CD14-positive monocyte (primary cell): ENCODE measurements at regions not wholly inside any gene's neighbourhood (a gene's known extent, or its start where the extent isn't known, plus 50 kb on each side); places are given as distances from the start of the nearest gene placed in this dataset.

ENCODE experiments used
- DNase-seq, 3 donors: peaks; one replicate each; pipeline ENCODE4 v3.0.0-alpha.2; 2011 to 2022
- H2AFZ ChIP-seq: 2 replicates; pipeline ENCODE4 v1.6.0; 2012; ENCODE audit warnings: mild to moderate bottlenecking, low read depth, low read length, inconsistent platforms; ENCODE audit not compliant: insufficient read depth, poor library complexity, severe bottlenecking
- H3K27ac ChIP-seq, 2 donors: 1 replicate in 1 of 2; 2 replicates in 1 of 2; pipeline ENCODE4 v1.5.1; 2012 to 2013; ENCODE audit warnings: low read length in 2 of 2, control low read depth in 1 of 2, inconsistent platforms in 1 of 2, low read depth in 1 of 2, mild to moderate bottlenecking in 1 of 2
- H3K27me3 ChIP-seq, 2 donors: one replicate each; pipeline versions ENCODE4 v1.6.0 to v1.6.1; 2011 to 2013; ENCODE audit warnings: low read length in 2 of 2; ENCODE audit not compliant: control insufficient read depth in 2 of 2, insufficient read depth in 2 of 2
- H3K36me3 ChIP-seq, 2 donors: replicated peaks in 1 of 2; 1 replicate in 1 of 2; 2 replicates in 1 of 2; pipeline versions ENCODE4 v1.5.1 to v1.6.1; 2012 to 2013; ENCODE audit warnings: low read length in 2 of 2, control low read depth in 1 of 2, inconsistent platforms in 1 of 2, mild to moderate bottlenecking in 1 of 2; ENCODE audit not compliant: insufficient read depth in 2 of 2, control insufficient read depth in 1 of 2
- H3K4me1 ChIP-seq, 2 donors: 1 replicate in 1 of 2; 2 replicates in 1 of 2; pipeline versions ENCODE4 v1.5.1 to v1.6.1; 2012 to 2013; ENCODE audit warnings: low read length in 2 of 2, control low read depth in 1 of 2, inconsistent platforms in 1 of 2, mild to moderate bottlenecking in 1 of 2, moderate library complexity in 1 of 2; ENCODE audit not compliant: insufficient read depth in 2 of 2, control insufficient read depth in 1 of 2
- H3K4me2 ChIP-seq: replicated peaks from 2 replicates; pipeline ENCODE3; 2012; ENCODE audit warnings: low read length, moderate library complexity, mild to moderate bottlenecking; ENCODE audit not compliant: poor library complexity, severe bottlenecking; ENCODE audit errors: extremely low read depth
- H3K4me3 ChIP-seq, 3 experiments: fragments of 200-600 bp in 1 of 3; sonication (generic) in 1 of 3; replicated peaks in 1 of 3; 1 replicate in 2 of 3; 2 replicates in 1 of 3; pipeline ENCODE4 v1.5.1; 2011 to 2013; ENCODE audit warnings: low read length in 3 of 3, mild to moderate bottlenecking in 3 of 3, control low read depth in 2 of 3, low read depth in 2 of 3, inconsistent platforms in 1 of 3, moderate library complexity in 1 of 3
- H3K79me2 ChIP-seq: 2 replicates; pipeline ENCODE4 v1.6.0; 2012; ENCODE audit warnings: mild to moderate bottlenecking, control low read depth, inconsistent platforms, low read length, moderate library complexity; ENCODE audit not compliant: insufficient read depth
- H3K9ac ChIP-seq: 2 replicates; pipeline ENCODE4 v1.6.0; 2017; ENCODE audit warnings: low read length, mild to moderate bottlenecking; ENCODE audit not compliant: insufficient read depth, poor library complexity, severe bottlenecking
- H3K9me3 ChIP-seq, 2 donors: replicated peaks in 1 of 2; 1 replicate in 1 of 2; 2 replicates in 1 of 2; pipeline versions ENCODE4 v1.5.1 to v1.6.1; 2012 to 2013; ENCODE audit warnings: low read length in 2 of 2, control low read depth in 1 of 2; ENCODE audit not compliant: control insufficient read depth in 1 of 2, insufficient read depth in 1 of 2
- H4K20me1 ChIP-seq: 2 replicates; pipeline ENCODE4 v1.6.0; 2012; ENCODE audit warnings: mild to moderate bottlenecking, low read length, control low read depth, moderate library complexity; ENCODE audit not compliant: insufficient read depth
- H3K27ac Mint-ChIP-seq, 7 donors: one replicate each; pipeline ENCODE4 v1.8.0; 2020; ENCODE audit warnings: mild to moderate bottlenecking in 7 of 7, mixed read lengths in 7 of 7, moderate library complexity in 6 of 7, inconsistent platforms in 2 of 7
- H3K27me3 Mint-ChIP-seq, 3 donors: one replicate each; pipeline ENCODE4 v1.8.0; 2021 to 2022; ENCODE audit warnings: low read depth in 3 of 3, mild to moderate bottlenecking in 3 of 3, mixed read lengths in 3 of 3, moderate library complexity in 3 of 3, inconsistent platforms in 1 of 3
- H3K36me3 Mint-ChIP-seq, 2 donors: one replicate each; pipeline ENCODE4 v1.8.0; 2020; ENCODE audit warnings: mixed read lengths in 2 of 2, inconsistent platforms in 1 of 2, mild to moderate bottlenecking in 1 of 2
- H3K4me1 Mint-ChIP-seq: one replicate; pipeline ENCODE4 v1.8.0; 2020; ENCODE audit warnings: mild to moderate bottlenecking, mixed read lengths
- H3K4me3 Mint-ChIP-seq, 2 donors: one replicate each; pipeline ENCODE4 v1.8.0; 2020; ENCODE audit warnings: mild to moderate bottlenecking in 2 of 2, mixed read lengths in 2 of 2, moderate library complexity in 1 of 2
- H3K9me3 Mint-ChIP-seq, 7 donors: one replicate each; pipeline ENCODE4 v1.8.0; 2020 to 2022; ENCODE audit warnings: mixed read lengths in 7 of 7, mild to moderate bottlenecking in 6 of 7, moderate library complexity in 6 of 7, inconsistent platforms in 2 of 7
- WGBS: methylation state at CpG from one replicate; pipeline ENCODE4 v1.1.5; 2013; ENCODE audit warnings: missing lambda C conversion rate; ENCODE audit not compliant: insufficient coverage; 5-methylcytosine and 5-hydroxymethylcytosine counted together
- intact Hi-C, 2 donors: fragments of 100-400 bp; cut with micrococcal nuclease; formaldehyde crosslinking; loops; one replicate each; pipeline versions ENCODE4 v1.15.0 to v1.15.1; 2023
- TF ChIP-seq, protein P1 (sequence below): fragments of 200-600 bp; IDR thresholded peaks from one replicate; pipeline ENCODE4 v1.8.0; 2022; ENCODE audit warnings: antibody characterized with exemption, mild to moderate bottlenecking

DNA sequence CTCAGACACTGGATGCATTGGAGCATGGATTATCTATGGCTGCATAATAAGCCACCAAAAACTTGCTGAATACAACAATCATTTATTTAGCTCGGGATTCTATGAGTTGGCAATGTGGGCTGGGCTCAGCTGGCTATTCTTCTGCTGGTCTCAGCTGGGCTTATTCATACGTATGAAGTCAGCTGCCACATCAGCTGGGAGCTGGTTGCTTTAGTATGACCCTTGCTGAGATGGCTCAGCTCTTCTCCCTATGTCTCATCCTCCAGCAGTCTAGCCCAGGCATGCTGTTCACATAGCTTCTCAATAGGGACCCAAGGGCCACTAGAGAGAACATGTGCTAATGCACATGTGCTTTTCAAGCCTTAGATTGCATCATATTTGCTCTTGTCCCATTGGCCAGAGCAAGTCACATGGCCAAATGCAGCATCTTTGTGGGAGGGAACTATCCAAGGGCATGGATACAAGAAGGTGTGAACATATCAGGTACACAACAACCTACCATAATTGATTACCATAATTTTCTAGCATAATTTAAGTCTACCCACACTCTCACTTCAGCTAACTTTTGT lies 444.6 kb downstream of the KIF16B start:
- H3K9me3 ChIP-seq, result peaks cover 0 to 5% of the 10 kb centered on the region in 2 donors
- Mint-ChIP-seq H3K4me1 (peaks cover 5% of the 10 kb centered on the region), H3K4me3 (no peak overlapping the region), H3K9me3 (peaks cover 0 to 9% (median 4%) of the 10 kb centered on the region in 7 donors), H3K27me3 (peaks cover 0 to 1% (median 0%) of the 10 kb centered on the region in 3 donors), H3K36me3 (no peaks in the 10 kb centered on the region), H3K27ac (no peak overlapping the region)
- WGBS, result 86% methylated on average over 2 of the region's 2 CpGs
- H4K20me1 ChIP-seq, result no peaks in the 10 kb centered on the region
- no peak for DNase-seq
- H3K9ac ChIP-seq, result no peak overlapping the region
- H3K4me1 ChIP-seq, result no peaks in the 10 kb centered on the region
- no peaks in the 10 kb centered on the region for H3K27me3 ChIP-seq
- H3K27ac ChIP-seq, result no peak overlapping the region
- intact Hi-C loops, result no loop called here
- no peak overlapping the region for H3K4me3 ChIP-seq
- no peak overlapping the region for H3K4me2 ChIP-seq
- no peak overlapping the region for H2AFZ ChIP-seq
- TF ChIP-seq, protein P1, sequence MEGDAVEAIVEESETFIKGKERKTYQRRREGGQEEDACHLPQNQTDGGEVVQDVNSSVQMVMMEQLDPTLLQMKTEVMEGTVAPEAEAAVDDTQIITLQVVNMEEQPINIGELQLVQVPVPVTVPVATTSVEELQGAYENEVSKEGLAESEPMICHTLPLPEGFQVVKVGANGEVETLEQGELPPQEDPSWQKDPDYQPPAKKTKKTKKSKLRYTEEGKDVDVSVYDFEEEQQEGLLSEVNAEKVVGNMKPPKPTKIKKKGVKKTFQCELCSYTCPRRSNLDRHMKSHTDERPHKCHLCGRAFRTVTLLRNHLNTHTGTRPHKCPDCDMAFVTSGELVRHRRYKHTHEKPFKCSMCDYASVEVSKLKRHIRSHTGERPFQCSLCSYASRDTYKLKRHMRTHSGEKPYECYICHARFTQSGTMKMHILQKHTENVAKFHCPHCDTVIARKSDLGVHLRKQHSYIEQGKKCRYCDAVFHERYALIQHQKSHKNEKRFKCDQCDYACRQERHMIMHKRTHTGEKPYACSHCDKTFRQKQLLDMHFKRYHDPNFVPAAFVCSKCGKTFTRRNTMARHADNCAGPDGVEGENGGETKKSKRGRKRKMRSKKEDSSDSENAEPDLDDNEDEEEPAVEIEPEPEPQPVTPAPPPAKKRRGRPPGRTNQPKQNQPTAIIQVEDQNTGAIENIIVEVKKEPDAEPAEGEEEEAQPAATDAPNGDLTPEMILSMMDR, result no peak
- H3K79me2 ChIP-seq, result no peaks in the 10 kb centered on the region
- no peaks in the 10 kb centered on the region for H3K36me3 ChIP-seq

DNA sequence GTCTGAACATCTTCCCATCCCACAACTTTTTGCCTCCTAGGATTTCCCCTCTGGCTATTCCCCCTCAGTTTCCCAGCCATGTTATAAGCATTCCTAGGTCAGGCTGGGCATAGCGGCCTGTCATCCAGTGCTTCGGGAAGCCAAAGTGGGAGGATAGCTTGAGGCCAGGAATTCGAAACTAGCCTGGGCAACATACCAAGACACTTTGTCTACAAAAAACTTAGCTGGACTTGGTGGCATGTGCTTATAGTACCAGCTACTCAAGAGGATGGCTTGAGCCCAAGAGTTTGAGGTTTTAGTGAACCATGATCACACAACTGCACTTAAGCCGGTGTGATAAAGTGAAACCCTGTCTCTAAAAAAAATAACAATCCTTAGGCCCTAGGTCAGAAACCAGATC lies 447.4 kb downstream of the KIF16B start:
- H3K27ac Mint-ChIP-seq, result no peak overlapping the region
- H3K4me3 ChIP-seq, result no peak overlapping the region
- H3K4me3 Mint-ChIP-seq, result no peak overlapping the region
- H3K4me1 Mint-ChIP-seq, result no peaks in the 10 kb centered on the region
- TF ChIP-seq, protein P1, result no peak
- DNase-seq, result no peak
- WGBS, result no CpG with 5 or more reads among the region's 4 CpGs
- intact Hi-C loops, result no loop called here
- peaks cover 2 to 6% (median 3%) of the 10 kb centered on the region in 7 donors for H3K9me3 Mint-ChIP-seq
- no peaks in the 10 kb centered on the region for H3K36me3 ChIP-seq
- H2AFZ ChIP-seq, result no peak overlapping the region
- no peak overlapping the region for H3K27ac ChIP-seq
- no peaks in the 10 kb centered on the region for H3K27me3 ChIP-seq
- no peak overlapping the region for H3K9ac ChIP-seq
- H3K4me1 ChIP-seq, result no peaks in the 10 kb centered on the region
- H3K36me3 Mint-ChIP-seq, result no peaks in the 10 kb centered on the region
- H3K27me3 Mint-ChIP-seq, result peaks cover 0 to 1% (median 0%) of the 10 kb centered on the region in 3 donors
- H3K9me3 ChIP-seq, result peaks cover 0 to 5% of the 10 kb centered on the region in 2 donors
- no peak overlapping the region for H3K4me2 ChIP-seq
- H4K20me1 ChIP-seq, result no peaks in the 10 kb centered on the region
- no peaks in the 10 kb centered on the region for H3K79me2 ChIP-seq
